NCI-H345 treated with DMSO at 0.1 percent for 48 hours (cell line): ENCODE measurements at regions not wholly inside any gene's neighbourhood (a gene's known extent, or its start where the extent isn't known, plus 50 kb on each side); places are given as distances from the start of the nearest gene placed in this dataset.
A peak's percentile ranks its signal among the peaks of the same experiment; 100 is the strongest.

Experiments
- DNase-seq: peaks from one replicate; lab custom pipeline; 2025; ENCODE audit not compliant: unreplicated experiment; lab: John Stamatoyannopoulos, UW

DNA sequence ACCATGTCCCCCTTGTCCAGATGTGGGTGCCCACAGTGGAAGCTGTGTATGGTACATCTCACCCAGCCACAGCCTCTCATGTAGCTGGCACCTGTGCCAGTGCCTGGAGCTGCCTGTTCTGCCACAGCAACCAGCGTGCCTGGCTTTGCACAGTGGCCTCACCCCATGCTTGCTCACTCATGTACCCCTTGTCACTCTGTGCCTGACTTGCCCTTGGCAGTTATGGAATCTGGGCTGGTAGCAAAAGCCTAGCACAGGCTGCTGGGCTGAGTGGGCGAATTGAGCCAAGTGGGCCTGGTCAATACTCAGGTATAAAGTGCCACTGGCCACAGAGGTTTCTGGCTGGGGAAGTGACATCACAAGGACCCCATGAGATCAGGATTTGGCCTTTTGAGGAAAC, 264.2 kb downstream of the INSC start:
- no peak for DNase-seq

DNA sequence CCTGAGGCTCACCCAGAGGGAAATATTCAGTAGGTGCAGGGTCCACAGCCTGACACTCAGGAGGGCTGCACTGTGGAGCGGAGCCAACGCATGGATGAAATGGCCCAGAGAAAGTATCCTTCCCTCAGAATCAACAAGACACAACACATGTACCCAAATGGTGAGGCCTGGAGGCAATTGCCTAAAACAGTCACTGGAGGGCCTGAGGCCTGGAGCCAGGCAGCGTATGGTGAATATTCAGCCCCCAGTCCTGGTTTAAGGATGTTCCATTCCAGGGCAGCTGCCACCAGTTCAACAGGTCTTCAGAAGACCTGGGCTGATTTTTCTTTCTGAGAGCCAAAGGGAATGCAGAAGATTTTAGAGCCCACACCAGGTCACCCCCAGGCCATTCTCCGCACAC, 264.8 kb downstream of the INSC start:
- DNase-seq = peak; percentile 6

DNA sequence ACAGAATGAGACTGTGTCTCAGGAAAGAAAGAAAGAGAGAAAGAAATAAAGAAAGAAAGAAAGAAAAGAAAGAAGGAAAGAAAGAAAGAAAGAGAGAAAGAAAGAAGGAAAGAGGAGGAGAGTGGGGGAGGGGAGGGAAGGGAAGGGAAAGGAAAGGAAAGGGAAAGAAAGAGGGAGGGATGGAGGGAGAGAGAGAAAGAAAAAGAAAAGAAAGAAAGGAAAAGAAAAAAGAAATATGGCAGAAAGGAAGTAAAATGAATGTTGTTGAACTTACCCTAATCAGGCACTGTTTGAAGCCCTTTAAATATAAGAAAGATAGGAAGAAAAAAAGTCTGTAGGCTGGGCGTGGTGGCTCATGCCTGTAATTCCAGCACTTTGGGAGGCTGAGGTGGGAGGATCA, 276.1 kb downstream of the INSC start:
- DNase-seq = no peak

DNA sequence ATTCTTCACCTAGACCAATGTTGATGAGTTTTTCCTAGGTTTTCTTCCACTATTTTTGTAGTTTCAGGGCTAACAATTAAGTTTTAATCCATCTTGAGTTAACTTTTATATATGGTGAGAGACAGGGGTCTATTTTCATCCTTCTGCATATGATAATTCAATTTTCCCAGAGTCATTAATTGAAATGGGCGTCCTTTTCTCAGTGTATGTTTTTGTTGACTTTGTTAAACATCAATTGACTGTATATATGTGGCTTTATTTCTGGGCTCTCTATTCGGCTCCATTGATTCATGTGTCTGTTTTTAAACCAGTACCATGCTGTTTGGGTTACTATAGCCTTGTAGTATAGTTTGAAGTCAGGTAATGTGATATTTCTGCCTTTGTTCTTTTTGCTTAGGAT, 282.1 kb downstream of the INSC start:
- no peak for DNase-seq

DNA sequence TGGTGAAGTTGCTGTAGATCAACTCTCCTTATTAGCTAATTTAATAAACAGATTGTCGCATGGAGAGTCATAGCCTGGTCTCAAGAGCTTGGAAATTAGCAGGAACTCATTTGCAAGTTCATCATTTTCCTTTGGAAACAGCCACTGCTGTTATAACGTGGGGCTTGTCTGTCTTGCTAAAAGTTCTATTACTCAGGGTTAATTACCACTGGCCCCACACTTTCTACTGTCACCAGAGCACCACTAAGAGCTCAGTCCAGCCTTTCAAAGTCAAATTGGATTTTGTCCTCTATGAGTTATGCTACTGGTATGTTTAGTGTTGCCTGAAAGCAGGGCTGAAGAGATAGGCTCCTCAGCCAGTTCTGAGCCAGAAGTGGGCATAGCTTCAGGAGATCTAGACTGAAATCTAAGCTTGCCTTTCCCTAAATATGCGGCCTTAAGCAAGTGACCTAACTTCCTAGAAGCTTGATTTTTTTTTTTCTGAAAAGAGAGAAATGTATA, 292.2 kb downstream of the INSC start:
- no peak for DNase-seq

GRCh38 chr11:15412054-15412453, 297.3 kb downstream of the INSC start:
- peak; percentile 92 for DNase-seq

DNA sequence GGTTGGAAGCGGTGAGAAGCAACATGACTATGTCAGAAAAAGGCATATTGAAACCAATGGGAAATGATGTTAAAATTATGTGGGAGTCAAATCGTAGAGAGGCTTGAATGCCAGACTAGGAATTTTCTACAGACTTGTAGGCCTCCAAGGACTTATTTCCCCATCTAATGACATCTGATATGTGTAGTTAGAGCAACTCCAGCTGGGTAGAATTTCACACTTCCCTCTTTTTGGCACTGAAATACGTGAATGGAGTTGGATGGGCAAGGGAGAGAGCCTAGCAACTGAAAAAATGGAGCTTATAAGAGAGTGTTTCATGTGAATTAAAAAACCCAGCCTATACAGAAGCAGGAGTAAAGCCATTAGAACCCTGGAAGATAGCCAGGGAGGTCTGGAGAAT, 304.2 kb downstream of the INSC start:
- DNase-seq = no peak

- no peak for DNase-seq
Measured at GRCh38 chr11:15419696-15420095, 305.0 kb downstream of the INSC start.

GRCh38 chr11:15430381-15430780, 315.7 kb downstream of the INSC start:
- DNase-seq = no peak

GRCh38 chr11:15434529-15434928, 319.8 kb downstream of the INSC start:
- no peak for DNase-seq

DNA sequence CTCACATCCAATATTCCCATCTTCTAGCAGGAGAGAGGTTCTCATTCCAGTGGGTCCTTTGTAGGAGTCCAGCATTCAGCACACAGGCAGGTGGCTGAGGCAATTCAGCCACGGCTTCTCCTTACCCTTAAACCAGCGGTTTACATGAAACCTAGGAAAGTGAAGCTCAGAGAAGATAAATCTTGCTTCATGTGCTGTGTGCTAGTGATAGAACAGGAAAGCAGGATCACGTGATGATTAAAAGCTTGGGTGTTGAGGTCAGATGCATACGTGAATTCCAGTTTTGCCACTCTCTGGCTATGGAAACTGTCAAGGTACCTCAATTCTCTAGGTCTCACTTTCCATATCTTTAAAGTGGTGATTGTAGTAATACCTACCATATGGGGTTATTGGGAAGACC, 331.6 kb downstream of the INSC start:
- no peak for DNase-seq

GRCh38 chr11:15446929-15447328, 332.2 kb downstream of the INSC start:
- no peak for DNase-seq

DNA sequence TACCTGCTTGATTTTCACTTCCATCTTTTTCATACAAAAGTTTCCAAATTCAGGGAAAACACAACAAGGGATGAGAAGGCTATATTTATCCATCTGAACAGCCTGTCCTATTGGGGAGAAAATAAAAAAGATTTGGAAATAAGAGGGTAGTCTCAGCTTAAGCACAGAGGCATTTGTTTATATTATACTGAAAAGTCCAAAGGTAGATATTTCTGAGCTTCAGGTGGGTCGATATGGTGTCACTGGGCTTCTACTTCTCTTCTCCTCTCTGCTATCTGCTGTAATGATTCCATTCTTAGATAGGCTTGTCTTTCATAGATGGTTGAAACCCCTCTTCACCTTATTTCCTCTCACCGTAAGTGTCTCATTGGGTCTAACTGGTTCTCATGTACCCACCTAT, 337.0 kb downstream of the INSC start:
- DNase-seq = no peak

GRCh38 chr11:15453211-15453765, 338.6 kb downstream of the INSC start:
- DNase-seq = no peak

DNA sequence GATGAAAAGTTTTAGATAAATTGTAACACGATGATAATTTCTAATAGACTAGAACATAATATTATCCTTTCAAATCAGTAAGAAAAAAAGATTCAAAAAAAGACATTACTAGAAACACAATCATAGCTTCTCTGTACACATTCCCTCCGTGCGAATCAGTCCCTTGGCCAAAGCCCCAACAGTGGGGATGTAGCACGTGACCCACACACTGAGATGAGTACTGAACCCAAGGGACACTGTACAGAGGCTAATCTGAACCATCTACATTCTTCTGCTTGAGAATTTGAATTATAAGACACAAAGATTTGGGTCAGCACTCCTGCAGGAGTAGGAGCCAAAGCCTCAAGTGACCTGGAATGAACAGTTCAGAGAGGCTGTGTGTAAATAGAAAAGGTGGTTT, 353.7 kb downstream of the INSC start:
- no peak for DNase-seq

- DNase-seq = peak; percentile 77
Measured at GRCh38 chr11:15471048-15471894, 356.5 kb downstream of the INSC start.

- DNase-seq = peak; percentile 80
Measured at GRCh38 chr11:15471895-15472799, 357.4 kb downstream of the INSC start.

GRCh38 chr11:15473954-15474837, 359.5 kb downstream of the INSC start:
- DNase-seq = no peak

- no peak for DNase-seq
Measured at GRCh38 chr11:15476371-15476917, 361.7 kb downstream of the INSC start.

GRCh38 chr11:15481871-15482270, 367.1 kb downstream of the INSC start:
- no peak for DNase-seq
